Fibroblast of skin of back (primary cell): ENCODE measurements at regions not wholly inside any gene's neighbourhood (a gene's known extent, or its start where the extent isn't known, plus 50 kb on each side); places are given as distances from the start of the nearest gene placed in this dataset.

Source experiments
- DNase-seq: peaks from one replicate; pipeline ENCODE4 v3.0.0-alpha.2; 2013

GRCh38 chr15:66832664-66833063, 130.6 kb downstream of the SMAD6 start:
- peak; percentile 45 for DNase-seq

- DNase-seq, result no peak
Observed at GRCh38 chr15:66833371-66833770, 131.3 kb downstream of the SMAD6 start.

GRCh38 chr15:66833803-66834202, 131.8 kb downstream of the SMAD6 start:
- no peak for DNase-seq

- DNase-seq, result peak; percentile 50
Observed at GRCh38 chr15:66834881-66835878, 133.1 kb downstream of the SMAD6 start.

- DNase-seq, result no peak
Observed at GRCh38 chr15:66836231-66837030, 134.4 kb downstream of the SMAD6 start.

- DNase-seq, result no peak
Observed at GRCh38 chr15:66838202-66838601, 136.2 kb downstream of the SMAD6 start.

GRCh38 chr15:66838671-66839239, 136.7 kb downstream of the SMAD6 start:
- peak; percentile 79 for DNase-seq

- DNase-seq, result peak; percentile 36
Observed at GRCh38 chr15:66839506-66840112, 137.6 kb downstream of the SMAD6 start.

GRCh38 chr15:66840615-66841390, 138.8 kb downstream of the SMAD6 start:
- DNase-seq, result no peak

- peak; percentile 97 for DNase-seq
Observed at GRCh38 chr15:66841953-66842681, 140.1 kb downstream of the SMAD6 start.

- DNase-seq, result peak; percentile 75
Observed at GRCh38 chr15:66842710-66843441, 140.8 kb downstream of the SMAD6 start.

- no peak for DNase-seq
Observed at GRCh38 chr15:66843581-66843980, 141.5 kb downstream of the SMAD6 start.

- no peak for DNase-seq
Observed at GRCh38 chr15:66844041-66844746, 142.2 kb downstream of the SMAD6 start.

- DNase-seq, result no peak
Observed at GRCh38 chr15:66844747-66845145, 142.7 kb downstream of the SMAD6 start.

- DNase-seq, result no peak
Observed at GRCh38 chr15:66845266-66845785, 143.3 kb downstream of the SMAD6 start.

GRCh38 chr15:66846031-66846430, 144.0 kb downstream of the SMAD6 start:
- no peak for DNase-seq

- no peak for DNase-seq
Observed at GRCh38 chr15:66846811-66847210, 144.8 kb downstream of the SMAD6 start.

GRCh38 chr15:66847565-66847991, 145.5 kb downstream of the SMAD6 start:
- DNase-seq, result no peak

- DNase-seq, result no peak
Observed at GRCh38 chr15:66848116-66848515, 146.1 kb downstream of the SMAD6 start.
